NCI-H1105 (cell line): ENCODE measurements at regions not wholly inside any gene's neighbourhood (a gene's known extent, or its start where the extent isn't known, plus 50 kb on each side); places are given as distances from the start of the nearest gene placed in this dataset.
A peak's percentile ranks its signal among the peaks of the same experiment; 100 is the strongest.
"Not testable (repeated sequence)": the region's sequence is repeated elsewhere in the genome, so short reads cannot be mapped to it uniquely, and the experiment has no call there.

Experiments used
- DNase-seq: peaks from one replicate; lab custom pipeline; 2025; lab: John Stamatoyannopoulos, UW

DNA sequence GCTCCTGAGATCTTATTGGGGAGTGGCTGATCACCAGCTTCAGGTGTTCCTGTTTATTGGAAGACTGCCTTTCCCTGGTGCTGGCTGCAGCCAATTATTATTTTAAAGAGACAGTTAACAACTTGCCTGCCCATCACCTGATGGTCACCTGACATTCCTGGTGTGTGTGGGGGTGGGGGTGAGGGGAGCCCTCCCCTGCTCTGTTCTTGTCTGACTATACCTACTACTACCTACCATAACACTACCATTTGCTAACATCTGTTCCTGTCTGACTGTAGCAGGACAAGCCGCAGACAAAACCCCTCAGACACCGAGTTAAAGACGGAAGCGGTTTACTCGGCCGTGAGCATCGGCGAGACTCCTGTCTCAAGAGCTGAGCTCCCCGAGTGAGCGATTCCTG, 54.9 kb upstream of the NBPF3 start:
- no peak for DNase-seq

DNA sequence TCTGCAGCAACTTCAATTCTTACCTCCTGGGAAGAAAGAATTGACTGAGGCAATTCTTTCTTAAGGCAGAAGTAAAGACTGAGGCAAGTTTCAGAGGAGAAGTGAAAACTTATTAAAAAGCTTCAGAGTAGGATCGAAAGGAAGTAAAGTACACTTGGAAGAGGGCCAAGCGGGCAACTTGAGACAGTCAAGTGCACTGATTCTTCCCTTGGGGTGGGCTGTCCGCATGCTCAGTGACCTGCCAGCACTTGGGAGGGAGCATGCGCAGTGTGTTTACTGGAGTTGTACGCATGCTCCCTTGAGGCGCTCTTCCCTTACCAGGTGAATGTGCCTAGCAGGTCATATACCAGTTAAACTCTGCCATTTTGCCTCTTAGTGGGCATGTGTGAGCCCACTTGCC, 55.3 kb upstream of the NBPF3 start:
- peak; percentile 58 for DNase-seq

DNA sequence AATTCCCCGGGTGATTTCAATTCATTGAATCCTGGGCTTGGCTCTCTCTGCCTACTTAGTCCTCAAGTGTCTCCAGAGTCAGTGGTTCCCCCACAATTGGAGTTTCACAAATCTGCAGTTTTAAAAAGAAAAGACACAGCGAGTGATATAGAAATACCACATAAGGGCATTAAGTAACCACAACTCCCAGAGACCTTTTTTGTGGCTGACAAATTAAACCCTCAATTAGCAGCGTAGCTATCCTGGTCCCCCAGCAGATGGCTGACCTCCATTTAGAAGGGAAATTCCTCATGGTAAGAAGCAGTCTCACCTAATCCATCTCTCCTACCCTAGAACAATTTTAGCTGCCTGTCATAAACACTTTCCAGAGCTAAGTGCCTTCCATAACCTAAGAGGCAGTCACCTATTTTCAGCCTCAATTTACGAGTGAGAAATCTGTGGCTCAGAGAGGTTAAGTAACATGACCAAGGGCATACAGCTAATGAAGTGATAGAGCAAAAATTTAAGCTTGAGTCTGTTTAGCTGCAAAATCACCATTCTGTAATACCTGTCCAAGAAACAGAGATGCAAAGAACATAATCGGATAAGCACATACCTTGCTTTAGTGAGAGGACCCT, 56.0 kb upstream of the NBPF3 start:
- no peak for DNase-seq

DNA sequence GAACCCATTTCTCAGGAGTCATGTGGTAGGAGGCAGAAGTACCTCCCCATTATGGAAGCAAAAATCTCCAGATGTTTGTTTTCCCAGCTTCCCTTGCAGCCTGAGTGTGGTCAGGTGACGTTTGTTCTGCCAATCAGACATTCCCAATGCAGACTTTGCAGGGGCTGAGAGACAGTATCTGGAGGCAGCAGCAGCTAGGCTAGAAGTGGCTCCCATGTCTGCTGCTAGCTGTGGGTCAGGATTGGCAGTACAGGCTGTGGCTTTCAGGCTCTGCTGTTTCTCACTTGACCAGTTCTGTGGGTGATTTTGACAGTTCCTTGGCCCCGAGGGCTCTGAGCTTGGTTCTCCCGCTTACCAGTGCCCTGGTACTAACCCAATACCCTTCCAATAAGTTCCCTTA, 58.6 kb upstream of the NBPF3 start:
- no peak for DNase-seq

DNA sequence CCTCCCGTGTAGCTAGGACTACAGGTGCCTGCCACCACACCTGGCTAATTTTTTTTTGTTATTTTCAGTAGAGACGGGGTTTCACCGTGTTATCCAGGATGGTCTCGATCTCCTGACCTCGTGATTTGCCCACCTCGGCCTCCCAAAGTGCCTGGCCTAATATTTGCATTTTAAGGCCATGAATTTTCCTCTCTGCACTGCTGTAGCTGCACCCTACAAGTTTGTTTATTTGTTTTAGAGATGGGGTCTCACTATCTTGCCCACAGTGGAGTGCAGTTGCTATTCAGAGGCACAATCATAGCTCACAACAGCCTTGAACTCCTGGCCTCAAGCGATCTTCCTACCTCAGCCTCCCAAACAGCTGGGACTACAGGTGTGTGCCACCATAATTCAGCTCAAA, 59.8 kb upstream of the NBPF3 start:
- DNase-seq = not testable (repeated sequence)

DNA sequence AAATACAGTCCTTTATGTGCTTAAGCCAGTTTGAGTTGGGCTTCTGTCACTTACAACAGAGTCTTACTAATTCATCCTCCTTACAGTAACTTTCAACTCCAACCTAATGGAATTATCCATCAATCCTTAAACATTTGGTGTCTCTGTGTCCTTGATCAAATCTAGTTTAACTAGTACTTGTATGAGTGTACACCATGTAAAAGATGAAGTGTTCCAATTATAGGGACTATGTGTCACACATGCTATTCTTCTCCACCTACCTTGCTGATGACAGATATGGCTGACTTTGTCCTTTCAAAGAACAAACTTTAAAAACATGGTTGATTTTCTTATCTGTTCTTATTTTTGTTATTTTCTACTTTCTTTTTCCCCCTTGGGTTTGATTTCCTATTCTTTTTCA, 60.4 kb upstream of the NBPF3 start:
- no peak for DNase-seq

DNA sequence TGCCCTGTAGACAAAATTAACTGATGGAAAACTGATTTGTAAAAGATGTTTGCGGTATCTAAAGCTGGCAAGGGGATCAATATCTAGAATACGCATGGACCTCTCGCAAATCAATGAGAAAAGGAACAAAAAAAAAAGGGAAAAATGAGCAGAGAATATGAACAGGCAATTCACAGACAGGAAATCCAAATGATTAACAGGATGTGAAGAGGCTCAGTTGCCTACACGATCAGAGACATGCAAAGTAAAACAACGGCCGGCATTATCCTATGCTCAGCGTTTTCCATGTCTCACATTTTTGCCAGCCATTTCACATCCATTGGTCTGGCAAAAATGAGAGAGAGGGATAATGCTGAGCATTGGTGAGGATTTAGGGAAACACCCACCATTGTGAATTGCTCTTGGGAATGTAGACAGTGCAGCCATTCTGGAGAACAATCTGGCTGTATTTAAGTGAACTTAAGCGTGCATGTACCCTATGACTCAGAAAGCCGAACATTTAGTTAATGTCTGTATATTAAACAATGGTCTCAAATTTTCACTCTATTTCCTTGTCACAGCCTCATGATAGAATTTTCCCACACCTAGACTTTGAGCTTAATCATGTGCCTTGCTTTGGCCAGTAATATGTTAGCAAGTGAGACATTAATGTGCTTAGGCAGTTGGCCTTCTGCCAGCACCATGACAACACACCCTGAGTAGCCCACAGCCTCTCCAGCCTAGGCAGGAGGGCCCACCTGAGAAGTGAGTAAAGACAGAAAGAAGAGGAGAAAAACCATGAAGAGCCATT, 61.0 kb upstream of the NBPF3 start:
- no peak for DNase-seq

DNA sequence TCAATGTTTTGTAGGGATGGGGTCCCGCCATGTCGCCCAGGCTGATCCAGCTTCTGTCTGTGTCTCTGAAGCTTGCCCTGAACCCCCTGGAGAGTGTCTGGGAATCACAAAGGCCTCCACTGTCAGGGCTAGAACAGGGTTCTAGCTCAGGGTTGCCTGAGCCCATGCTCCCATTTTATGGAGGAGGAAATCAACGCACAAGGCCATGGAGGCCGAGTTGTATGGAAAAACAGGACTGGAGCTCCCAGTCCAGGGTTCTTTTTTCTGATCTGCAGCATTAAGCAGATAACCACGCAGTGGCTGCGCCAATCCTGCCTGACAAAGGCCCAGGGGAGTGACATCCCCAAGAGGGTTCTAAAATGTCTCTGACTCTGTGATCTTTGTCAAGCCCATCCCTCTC, 67.6 kb upstream of the NBPF3 start:
- DNase-seq = no peak

DNA sequence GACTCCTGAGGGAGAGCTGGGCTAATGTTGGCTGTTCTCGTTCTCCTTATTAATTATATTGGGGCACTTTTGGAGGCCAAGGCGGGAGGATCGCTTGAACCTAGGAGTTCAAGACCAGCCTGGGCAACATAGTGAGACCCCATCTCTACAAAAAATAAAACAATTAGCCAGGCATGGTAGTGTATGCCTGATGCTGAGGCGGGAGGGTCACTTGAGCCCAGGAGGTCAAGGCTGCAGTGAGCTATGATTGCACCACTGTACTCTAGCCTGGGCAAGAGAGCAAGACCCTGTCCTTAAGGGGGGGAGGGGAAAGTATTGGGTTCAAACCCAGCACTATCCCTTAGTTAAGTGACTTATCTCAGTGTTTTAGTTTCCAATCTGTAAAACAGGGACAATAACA, 70.0 kb upstream of the NBPF3 start:
- no peak for DNase-seq

DNA sequence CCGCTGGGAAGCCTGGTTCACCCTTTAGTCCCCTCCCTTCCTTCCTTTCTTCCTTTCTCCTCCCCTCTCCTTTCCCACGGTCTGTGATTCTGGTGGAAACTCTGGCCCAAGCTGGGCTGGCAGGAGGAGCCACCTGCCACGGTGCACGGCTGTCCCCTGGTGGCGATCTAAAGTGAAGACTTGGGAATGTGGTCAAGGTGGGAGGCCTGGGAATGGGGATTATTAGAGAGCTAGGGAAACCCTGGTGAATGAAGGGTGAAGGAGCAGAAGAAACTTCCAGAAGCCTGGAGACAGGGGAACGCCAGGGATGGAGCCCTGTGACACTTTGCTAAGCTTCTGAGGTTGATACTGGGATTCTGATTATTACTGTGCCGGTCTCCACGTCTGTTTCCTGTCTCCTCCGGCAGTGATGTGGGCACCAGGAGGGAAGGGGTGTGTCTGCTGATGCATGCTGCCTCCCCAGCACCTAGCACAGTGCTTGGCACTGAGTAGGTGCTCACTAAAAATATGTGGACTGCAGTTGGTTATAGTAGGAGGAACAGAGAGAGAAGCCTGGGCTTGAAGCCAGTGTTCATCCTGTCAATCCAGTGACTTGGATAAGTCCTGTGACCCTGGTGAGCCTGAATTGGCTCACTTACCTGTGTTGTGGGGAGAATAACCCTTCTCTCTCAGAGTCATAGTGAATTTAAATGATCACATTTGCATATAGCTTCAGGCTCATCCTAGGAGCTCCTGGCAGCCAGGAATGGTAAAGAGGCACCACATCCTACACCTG, 71.2 kb upstream of the NBPF3 start:
- DNase-seq = peak; percentile 72

DNA sequence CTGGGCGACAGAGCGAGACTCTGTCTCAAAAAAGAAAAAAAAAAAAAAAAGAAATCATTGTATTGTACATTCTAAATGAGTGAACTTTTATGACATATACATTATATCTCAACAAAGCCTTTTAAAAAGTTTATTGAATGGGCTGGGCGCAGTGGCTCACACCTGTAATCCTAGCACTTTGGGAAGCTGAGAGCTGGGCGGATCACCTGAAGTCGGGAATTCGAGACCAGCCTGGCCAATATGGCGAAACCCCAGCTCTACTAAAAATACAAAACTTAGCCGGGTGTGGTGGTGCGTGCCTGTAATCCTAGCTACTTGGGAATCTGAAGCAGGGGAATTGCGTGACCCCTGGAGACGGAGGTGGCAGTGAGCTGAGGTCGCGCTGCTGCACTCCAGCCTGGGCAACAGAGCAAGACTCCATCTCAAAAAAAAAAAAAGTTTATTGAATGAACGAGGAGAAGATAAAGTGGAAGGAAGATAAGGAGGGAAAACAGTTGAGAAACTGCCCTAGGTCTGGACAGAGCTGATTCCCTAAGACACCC, 71.9 kb upstream of the NBPF3 start:
- DNase-seq = not testable (repeated sequence)

DNA sequence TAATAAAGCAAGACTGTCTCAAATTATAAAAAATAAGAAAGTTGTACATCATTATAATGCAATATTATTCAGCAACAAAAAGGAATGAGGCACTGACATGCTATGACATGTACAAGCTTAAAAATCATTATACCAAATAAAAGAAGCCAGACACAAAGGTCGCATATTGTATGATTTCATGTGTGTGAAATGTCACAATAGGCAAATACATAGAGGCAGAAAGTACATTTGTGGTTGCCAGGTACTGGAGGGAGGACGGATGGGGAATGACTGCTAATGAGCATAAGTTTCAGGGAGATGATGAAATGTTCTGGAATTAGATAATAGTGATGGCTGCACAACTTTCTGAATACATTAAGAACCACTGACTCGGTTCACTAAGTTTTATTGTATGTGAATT, 73.6 kb upstream of the NBPF3 start:
- DNase-seq = no peak

DNA sequence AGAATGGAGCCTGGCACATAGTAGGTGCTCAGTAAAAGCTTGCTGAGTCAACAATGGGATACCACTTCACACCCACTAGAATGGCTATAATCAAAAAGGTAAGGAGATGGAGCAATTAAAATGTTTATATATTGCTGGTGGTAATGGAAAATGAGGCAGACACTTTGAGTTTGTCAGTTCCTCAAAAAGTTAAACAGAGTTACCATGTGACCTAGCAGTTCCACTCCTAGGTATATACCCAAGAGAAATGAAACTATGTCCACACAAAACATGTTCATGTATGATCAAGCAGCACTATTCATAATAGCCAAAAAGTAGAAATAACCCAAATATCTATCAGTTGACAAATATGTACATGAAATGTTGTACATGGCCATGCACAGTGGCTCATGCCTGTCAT, 74.8 kb upstream of the ECE1 start:
- DNase-seq = no peak

DNA sequence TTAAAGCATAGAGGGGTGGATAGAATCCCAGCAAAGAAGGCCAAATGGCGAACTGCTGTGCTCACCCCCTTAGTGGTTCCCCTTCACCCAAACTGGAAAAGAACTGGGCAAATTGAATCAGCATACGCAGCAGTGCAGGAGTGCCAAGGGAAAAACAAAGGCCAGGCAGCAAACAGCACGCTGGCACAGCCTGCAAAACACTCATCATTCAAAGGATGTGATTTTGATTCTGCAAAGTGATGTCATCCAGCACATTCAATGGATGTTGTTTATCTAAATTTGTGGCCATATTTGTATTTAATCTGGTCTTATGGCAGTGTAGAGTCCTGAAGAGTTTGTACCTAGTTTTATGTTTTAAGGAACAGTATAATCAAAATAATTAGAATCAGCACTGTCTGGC, 71.8 kb upstream of the ECE1 start:
- no peak for DNase-seq

DNA sequence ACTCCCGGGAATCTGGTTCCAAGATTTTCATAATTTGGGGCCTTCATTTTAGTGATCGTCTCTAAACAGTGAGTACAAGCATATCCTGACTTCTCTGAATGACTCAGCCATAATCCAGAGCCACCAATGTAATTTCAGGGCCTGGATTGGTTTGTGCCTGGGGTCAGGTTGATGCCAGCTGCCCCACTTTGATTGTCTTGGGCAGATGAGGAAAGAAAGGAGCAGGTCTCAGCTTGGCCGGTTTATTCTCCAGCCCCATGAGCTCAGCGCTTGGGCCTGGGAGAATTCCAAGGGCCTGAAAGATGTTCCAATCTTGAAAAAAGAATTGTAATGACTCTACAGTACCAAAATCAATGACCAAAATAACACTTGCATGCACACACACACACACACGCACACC, 71.2 kb upstream of the ECE1 start:
- DNase-seq = no peak

DNA sequence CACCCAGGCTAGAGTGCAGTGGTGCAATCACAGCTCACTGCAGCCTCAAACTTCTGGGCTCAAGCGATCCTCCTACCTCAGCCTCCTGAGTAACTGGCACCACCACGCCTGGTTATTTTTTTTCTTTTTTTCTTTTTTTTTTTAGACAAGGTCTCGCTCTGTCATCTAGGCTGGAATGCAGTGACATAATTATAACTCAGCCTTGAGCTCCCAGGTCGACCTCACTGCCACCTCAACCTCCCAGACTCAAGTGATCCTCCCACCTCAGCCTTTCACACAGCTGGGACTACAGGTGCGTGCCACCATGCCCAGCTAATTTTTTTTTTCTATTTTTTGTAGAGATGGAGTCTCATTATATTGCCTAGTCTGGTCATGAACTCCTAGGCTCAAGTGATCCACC, 66.9 kb upstream of the ECE1 start:
- DNase-seq = no peak

DNA sequence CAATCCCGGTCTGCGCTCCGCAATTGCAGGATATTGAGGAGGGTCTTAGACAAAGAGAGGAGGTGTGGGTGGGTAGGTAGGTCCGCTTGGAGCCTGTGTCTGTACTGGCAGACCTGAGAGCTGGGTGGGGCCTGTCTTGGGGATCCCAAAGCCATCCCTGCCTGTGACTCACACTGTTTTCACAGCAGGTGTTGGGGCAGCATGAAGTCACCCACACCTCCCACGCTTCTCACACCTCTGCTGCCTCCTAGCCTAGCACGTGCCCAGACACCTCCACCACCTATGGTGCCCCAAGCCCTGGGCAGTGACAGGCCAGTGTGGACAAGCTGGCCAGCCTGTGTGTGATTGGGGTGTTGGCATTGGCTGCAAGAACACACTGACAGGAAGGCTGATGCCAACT, 65.7 kb upstream of the ECE1 start:
- no peak for DNase-seq

DNA sequence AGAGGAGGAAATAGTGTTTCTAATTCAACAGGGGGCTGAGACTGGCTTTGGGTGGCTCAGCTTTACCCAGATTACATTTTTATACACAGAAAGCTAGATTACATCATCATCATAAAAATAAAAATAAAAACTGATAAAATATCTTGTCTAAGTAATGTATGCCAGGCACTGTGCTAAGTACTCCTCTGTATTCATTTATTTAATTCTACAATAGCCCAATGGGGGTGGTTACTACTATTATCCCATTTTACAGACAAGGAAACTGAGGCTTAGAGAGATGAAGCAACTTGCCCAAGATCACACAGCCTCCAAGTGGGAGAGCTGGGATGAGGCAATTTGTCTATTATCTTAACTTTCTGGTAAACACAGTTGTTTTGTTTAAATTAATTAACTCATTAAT, 62.3 kb upstream of the ECE1 start:
- no peak for DNase-seq

DNA sequence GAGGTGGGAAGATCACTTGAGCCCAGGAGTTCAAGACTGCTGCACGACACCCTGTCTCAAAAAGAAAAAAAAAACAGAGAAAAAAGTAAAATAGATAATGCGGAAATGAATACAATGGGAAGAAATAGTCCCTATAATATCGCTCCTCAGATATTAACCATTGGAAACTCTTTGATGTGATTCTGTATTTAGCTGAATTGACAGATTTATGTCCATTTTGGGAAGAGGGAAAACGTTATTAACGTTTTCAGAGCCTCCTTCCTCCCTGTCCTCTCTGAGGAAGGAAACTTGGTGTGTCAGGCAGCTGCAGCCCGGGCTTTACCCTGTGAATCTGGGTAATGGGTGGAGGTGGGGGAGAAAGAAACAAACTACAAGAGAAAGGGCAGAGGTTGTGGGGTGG, 61.6 kb upstream of the ECE1 start:
- DNase-seq = no peak

DNA sequence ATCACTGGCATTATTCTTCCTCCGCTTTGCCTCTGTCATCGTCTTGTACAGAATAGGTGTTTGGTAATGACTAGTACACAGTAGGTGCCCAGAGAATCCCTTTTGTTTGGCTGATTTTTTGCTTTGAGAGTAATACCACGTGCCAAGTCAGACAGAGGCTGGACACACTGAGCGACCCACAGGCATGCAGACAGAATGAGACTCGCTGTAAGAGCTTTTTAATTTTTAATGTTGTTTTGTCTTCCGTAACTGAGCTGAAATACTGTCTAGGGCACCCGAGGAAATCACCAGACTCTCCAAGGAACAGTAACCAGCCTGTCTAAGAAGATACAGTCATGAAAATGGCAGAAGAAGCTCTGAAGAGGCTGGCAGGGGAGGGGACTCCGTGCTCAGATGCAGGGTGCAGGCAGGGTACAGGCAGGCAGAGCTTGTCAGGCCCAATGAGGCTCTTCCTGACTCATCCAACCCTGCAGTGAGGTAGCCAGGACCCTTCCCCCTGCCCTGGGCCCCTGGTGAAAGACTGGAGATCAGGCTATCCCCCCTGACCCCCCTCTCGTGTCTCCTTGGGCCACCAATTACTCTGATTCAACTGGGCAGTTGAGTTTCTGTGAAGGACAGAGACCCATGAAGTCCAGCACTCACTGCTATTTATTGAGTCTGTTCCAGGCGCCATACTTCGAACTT, 60.1 kb upstream of the ECE1 start:
- no peak for DNase-seq

DNA sequence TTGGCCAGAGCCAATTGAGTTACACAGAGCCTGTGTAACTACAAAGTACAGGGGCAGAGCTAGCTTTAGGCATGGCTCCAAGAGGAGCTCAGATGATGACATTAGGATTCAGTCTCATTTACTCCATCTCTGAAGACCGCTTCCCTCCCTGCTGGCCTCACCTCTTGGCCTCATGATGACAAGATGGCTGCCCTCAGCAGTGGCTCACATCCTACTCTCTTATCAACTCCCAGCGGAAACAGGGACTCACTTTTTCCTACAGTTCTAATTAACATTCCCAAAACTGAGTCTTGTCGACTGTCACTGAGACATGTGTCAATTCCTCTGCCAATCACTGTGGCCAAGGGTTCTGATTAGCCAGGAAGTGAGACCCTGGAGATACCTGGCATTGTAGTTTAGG, 59.4 kb upstream of the ECE1 start:
- DNase-seq = no peak

DNA sequence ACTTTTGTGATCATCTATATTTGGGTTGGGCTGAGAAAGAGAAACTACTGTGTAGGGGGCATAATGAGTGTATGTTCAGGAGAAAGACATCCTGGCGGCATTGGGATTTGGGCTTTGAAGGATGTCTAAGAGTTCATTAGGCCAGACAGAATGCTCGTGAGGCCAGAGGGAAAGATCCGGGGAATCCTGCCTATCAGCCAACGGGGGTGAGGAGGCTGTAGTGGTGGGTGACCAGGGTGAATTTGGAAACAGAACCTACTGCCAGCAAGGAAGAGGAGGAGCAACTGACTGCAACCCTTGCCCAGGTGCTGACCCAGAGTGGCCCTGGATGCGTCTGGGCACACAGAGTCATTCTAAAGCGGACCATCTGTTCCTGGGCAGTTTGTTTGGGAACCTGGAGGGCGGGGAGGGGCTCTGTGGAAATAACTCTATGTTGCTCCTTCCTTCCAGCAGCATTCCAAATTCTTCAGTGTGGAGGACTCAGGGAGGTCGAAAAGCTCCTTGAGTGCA, 56.9 kb upstream of the ECE1 start:
- no peak for DNase-seq
